ENCODE measurements at regions not wholly inside any gene's neighbourhood (a gene's known extent, or its start where the extent isn't known, plus 50 kb on each side); places are given as distances from the start of the nearest gene placed in this dataset.

GRCh38 chr4:84277923-84278322 lies 221.2 kb downstream of the NKX6-1 start:
- TF ChIP-seq BHLHE40 (IDR thresholded peaks at IDR 0.05; ENCODE audit: low read length) (no peak), FOS (IDR thresholded peaks at IDR 0.05; ENCODE audit: extremely low read depth, insufficient read length) (no peak), CTCF (IDR thresholded peaks at IDR 0.05 in 2 of 3, conservative IDR thresholded peaks at IDR 0.05 in 1 of 3; ENCODE audit: insufficient read depth in 2 of 3, low read depth in 1 of 3, low read length in 3 of 3) (no peak), ZNF76 (CRISPR knock-in tag; IDR thresholded peaks at IDR 0.05; ENCODE audit: borderline replicate concordance) (no peak), ZKSCAN1 (IDR thresholded peaks at IDR 0.05; ENCODE audit: low read depth, low read length) (no peak), POLR2AphosphoS5 (IDR thresholded peaks at IDR 0.05; ENCODE audit: control insufficient read depth, insufficient read depth, low read depth, low read length) (no peak), NBN (IDR thresholded peaks at IDR 0.05; ENCODE audit: low read depth) (no peak), ZC3H4 (CRISPR knock-in tag; IDR thresholded peaks at IDR 0.05; ENCODE audit: borderline replicate concordance) (no peak), NFIX (CRISPR knock-in tag; IDR thresholded peaks at IDR 0.05; ENCODE audit: low read depth) (no peak), RNF2 (IDR thresholded peaks at IDR 0.05) (no peak), POLR2A (conservative IDR thresholded peaks at IDR 0.05) (no peak)
- TF ChIP-seq, protein P1, sequence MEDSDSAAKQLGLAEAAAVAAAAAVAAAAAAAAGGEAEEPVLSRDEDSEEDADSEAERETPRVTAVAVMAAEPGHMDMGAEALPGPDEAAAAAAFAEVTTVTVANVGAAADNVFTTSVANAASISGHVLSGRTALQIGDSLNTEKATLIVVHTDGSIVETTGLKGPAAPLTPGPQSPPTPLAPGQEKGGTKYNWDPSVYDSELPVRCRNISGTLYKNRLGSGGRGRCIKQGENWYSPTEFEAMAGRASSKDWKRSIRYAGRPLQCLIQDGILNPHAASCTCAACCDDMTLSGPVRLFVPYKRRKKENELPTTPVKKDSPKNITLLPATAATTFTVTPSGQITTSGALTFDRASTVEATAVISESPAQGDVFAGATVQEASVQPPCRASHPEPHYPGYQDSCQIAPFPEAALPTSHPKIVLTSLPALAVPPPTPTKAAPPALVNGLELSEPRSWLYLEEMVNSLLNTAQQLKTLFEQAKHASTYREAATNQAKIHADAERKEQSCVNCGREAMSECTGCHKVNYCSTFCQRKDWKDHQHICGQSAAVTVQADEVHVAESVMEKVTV (CRISPR knock-in tag; IDR thresholded peaks at IDR 0.05), result no peak
- TF ChIP-seq, protein P2, sequence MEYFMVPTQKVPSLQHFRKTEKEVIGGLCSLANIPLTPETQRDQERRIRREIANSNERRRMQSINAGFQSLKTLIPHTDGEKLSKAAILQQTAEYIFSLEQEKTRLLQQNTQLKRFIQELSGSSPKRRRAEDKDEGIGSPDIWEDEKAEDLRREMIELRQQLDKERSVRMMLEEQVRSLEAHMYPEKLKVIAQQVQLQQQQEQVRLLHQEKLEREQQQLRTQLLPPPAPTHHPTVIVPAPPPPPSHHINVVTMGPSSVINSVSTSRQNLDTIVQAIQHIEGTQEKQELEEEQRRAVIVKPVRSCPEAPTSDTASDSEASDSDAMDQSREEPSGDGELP (CRISPR knock-in tag; IDR thresholded peaks at IDR 0.05; ENCODE audit: borderline replicate concordance), result no peak

Measured in K562 (cell line).